ENCODE measurements at regions not wholly inside any gene's neighbourhood (a gene's known extent, or its start where the extent isn't known, plus 50 kb on each side); places are given as distances from the start of the nearest gene placed in this dataset.

- Histone ChIP-seq H3K9me2 (ENCODE audit: insufficient read depth) (no peaks in the 10 kb centered on the region), H3K27me3 (ENCODE audit: insufficient read depth, low read depth) (peaks cover 84% of the 10 kb centered on the region), H3K4me3 (no peak overlapping the region), H2AFZ (no peak overlapping the region), H3K4me2 (no peak overlapping the region), H3K36me3 (ENCODE audit: low read depth) (no peaks in the 10 kb centered on the region), H3K4me1 (replicated peaks; ENCODE audit: insufficient read depth) (no peaks in the 10 kb centered on the region), H3K27ac (no peak overlapping the region), H4K20me1 (ENCODE audit: insufficient read depth) (no peaks in the 10 kb centered on the region), H3F3A (ENCODE audit: insufficient read depth, low read depth) (no peaks in the 10 kb centered on the region; the same call in 1 of the 2 replicates), H3K79me2 (ENCODE audit: low read depth) (no peaks in the 10 kb centered on the region), H3K9me3 (ENCODE audit: insufficient read depth, low read depth) (no peaks in the 10 kb centered on the region)
- BruUV-seq (replicated peaks) = no TSS peak
- DNase-seq = no peak
- POLR2A ChIA-PET (ENCODE audit: unreplicated experiment) = no interaction called here
- intact Hi-C loops (cut with micrococcal nuclease; ENCODE audit: unreplicated experiment) = no loop called here
- TF ChIP-seq CTCF (conservative IDR thresholded peaks at IDR 0.05) = no peak
- no peak for TF ChIP-seq EZH2 (IDR thresholded peaks at IDR 0.05; ENCODE audit: low read depth)
- CTCF ChIA-PET = no interaction called here
Measured at GRCh38 chr13:111621164-111621563, 300.7 kb downstream of the TEX29 start.

GRCh38 chr13:111622051-111622531 is 301.6 kb downstream of the TEX29 start:
- ChIA-PET CTCF (no interaction called here), POLR2A (ENCODE audit: unreplicated experiment) (no interaction called here)
- Histone ChIP-seq H3K27ac (no peak overlapping the region), H3K36me3 (ENCODE audit: low read depth) (no peaks in the 10 kb centered on the region), H3K27me3 (ENCODE audit: insufficient read depth, low read depth) (peaks cover 84% of the 10 kb centered on the region), H2AFZ (no peak overlapping the region), H4K20me1 (ENCODE audit: insufficient read depth) (no peaks in the 10 kb centered on the region), H3K9me2 (ENCODE audit: insufficient read depth) (no peaks in the 10 kb centered on the region), H3K4me1 (replicated peaks; ENCODE audit: insufficient read depth) (no peaks in the 10 kb centered on the region), H3K79me2 (ENCODE audit: low read depth) (no peaks in the 10 kb centered on the region), H3K4me2 (no peak overlapping the region), H3K4me3 (no peak overlapping the region), H3K9me3 (ENCODE audit: insufficient read depth, low read depth) (no peaks in the 10 kb centered on the region), H3F3A (ENCODE audit: insufficient read depth, low read depth) (no peaks in the 10 kb centered on the region; the same call in 1 of the 2 replicates)
- no peak for TF ChIP-seq EZH2 (IDR thresholded peaks at IDR 0.05; ENCODE audit: low read depth)
- no peak for TF ChIP-seq CTCF (conservative IDR thresholded peaks at IDR 0.05)
- intact Hi-C loops (cut with micrococcal nuclease; ENCODE audit: unreplicated experiment) = no loop called here
- DNase-seq = no peak
- no TSS peak for BruUV-seq (replicated peaks)

GRCh38 chr13:111623208-111623607 is 302.8 kb downstream of the TEX29 start:
- no TSS peak for BruUV-seq (replicated peaks)
- Histone ChIP-seq H3K4me2 (no peak overlapping the region), H4K20me1 (ENCODE audit: insufficient read depth) (no peaks in the 10 kb centered on the region), H3K36me3 (ENCODE audit: low read depth) (no peaks in the 10 kb centered on the region), H2AFZ (no peak overlapping the region), H3F3A (ENCODE audit: insufficient read depth, low read depth) (no peaks in the 10 kb centered on the region; the same call in 1 of the 2 replicates), H3K79me2 (ENCODE audit: low read depth) (no peaks in the 10 kb centered on the region), H3K27me3 (ENCODE audit: insufficient read depth, low read depth) (peaks cover 84% of the 10 kb centered on the region), H3K4me1 (replicated peaks; ENCODE audit: insufficient read depth) (no peaks in the 10 kb centered on the region), H3K9me3 (ENCODE audit: insufficient read depth, low read depth) (no peaks in the 10 kb centered on the region), H3K4me3 (no peak overlapping the region), H3K9me2 (ENCODE audit: insufficient read depth) (no peaks in the 10 kb centered on the region), H3K27ac (no peak overlapping the region)
- no peak for TF ChIP-seq CTCF (conservative IDR thresholded peaks at IDR 0.05)
- no peak for TF ChIP-seq EZH2 (IDR thresholded peaks at IDR 0.05; ENCODE audit: low read depth)
- POLR2A ChIA-PET (ENCODE audit: unreplicated experiment) = no interaction called here
- intact Hi-C loops (cut with micrococcal nuclease; ENCODE audit: unreplicated experiment) = no loop called here
- DNase-seq = no peak
- CTCF ChIA-PET = no interaction called here

Measured in PC-9 (cell line).